Small intestine (tissue), 7 donors: ENCODE measurements at regions not wholly inside any gene's neighbourhood (a gene's known extent, or its start where the extent isn't known, plus 50 kb on each side); places are given as distances from the start of the nearest gene placed in this dataset.

Experiments used
- DNase-seq, 2 donors: peaks; one replicate each; pipeline versions ENCODE4 v3.0.0 to v3.0.0-alpha.2; 2013
- FAIRE-seq: peaks from 2 replicates; lab custom pipeline; 2012; peaks lifted over from hg19 to GRCh38; lab: Jason Lieb, UNC
- H3K27ac ChIP-seq, 3 donors: one replicate each; pipeline ENCODE4 v1.5.1; 2013; ENCODE audit warnings: low read length in 2 of 3, mild to moderate bottlenecking in 2 of 3, control low read depth in 1 of 3, inconsistent platforms in 1 of 3, low read depth in 1 of 3, moderate library complexity in 1 of 3
- H3K27me3 ChIP-seq, 3 donors: one replicate each; pipeline ENCODE4 v1.6.1; 2013; ENCODE audit warnings: low read length in 3 of 3, inconsistent platforms in 1 of 3; ENCODE audit not compliant: control insufficient read depth in 3 of 3, insufficient read depth in 3 of 3
- H3K36me3 ChIP-seq, 3 donors: one replicate each; pipeline ENCODE4 v1.6.1; 2013; ENCODE audit warnings: low read length in 3 of 3, inconsistent platforms in 1 of 3, low read depth in 1 of 3, mild to moderate bottlenecking in 1 of 3, moderate library complexity in 1 of 3; ENCODE audit not compliant: control insufficient read depth in 3 of 3, insufficient read depth in 2 of 3
- H3K4me1 ChIP-seq, 3 donors: one replicate each; pipeline ENCODE4 v1.6.1; 2013; ENCODE audit warnings: low read length in 2 of 3, inconsistent platforms in 1 of 3, low read depth in 1 of 3, mild to moderate bottlenecking in 1 of 3, moderate library complexity in 1 of 3; ENCODE audit not compliant: control insufficient read depth in 3 of 3, insufficient read depth in 2 of 3
- H3K4me3 ChIP-seq, 3 donors: one replicate each; pipeline ENCODE4 v1.5.1; 2013; ENCODE audit warnings: low read length in 3 of 3, control low read depth in 1 of 3, inconsistent platforms in 1 of 3, low read depth in 1 of 3, mild to moderate bottlenecking in 1 of 3, moderate library complexity in 1 of 3
- H3K9me3 ChIP-seq, 2 donors: one replicate each; pipeline ENCODE4 v1.6.1; 2013; ENCODE audit warnings: low read depth in 1 of 2, low read length in 1 of 2; ENCODE audit not compliant: control insufficient read depth in 2 of 2, insufficient read depth in 1 of 2
- WGBS, 3 donors: extraction: QIAGEN DNeasy Blood & Tissue Kit; methylation state at CpG; one replicate each; pipeline ENCODE4 v1.1.7; 2013; 5-methylcytosine and 5-hydroxymethylcytosine counted together
- donor health status: healthy with polysubstance abuse.
- donor health status: control.
- donor health status: control.
- donor health status: Bipolar disorder and iron deficiency.
- donor health status: healthy.

DNA sequence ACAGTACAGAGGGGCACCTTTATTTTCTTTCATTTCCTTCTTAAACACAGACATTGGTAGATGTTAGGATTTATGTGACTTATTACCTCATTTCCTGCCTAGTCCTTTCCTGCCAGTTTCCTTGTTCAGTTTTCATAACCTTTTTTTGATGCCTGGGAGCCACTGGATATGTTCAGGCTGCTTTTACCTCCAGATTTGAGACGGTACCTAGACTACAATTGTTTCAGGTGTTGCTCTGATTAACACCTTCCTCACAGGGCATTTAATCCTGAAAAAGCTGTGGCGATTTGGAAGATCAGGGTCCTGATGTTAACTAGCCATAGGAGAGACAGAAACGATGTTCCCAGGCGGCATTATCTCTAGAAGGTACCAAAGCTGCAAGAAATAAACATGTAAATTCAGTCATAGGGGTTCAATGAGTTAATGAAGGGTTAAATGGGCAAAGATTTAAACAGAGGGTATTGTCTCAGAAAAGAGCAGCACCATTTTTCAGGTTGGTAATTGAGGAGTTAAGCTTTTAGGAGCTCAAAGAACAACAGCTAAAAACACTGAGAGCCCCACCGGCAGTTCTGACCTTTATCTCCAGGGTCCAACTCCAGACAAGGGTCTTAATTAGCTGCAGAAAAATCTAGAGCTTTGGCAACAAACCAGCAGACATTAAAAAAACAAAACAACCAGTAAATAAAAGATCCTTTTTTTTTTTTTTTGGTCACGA, 93.3 kb downstream of the HRH4 start:
- WGBS, 3 donors = 48 to 54% (median 51%) methylated on average over 6 of the region's 6 CpGs
- H3K9me3 ChIP-seq = no peaks in the 10 kb centered on the region
- no peaks in the 10 kb centered on the region for H3K36me3 ChIP-seq
- H3K27ac ChIP-seq = no peak overlapping the region
- no peak for DNase-seq
- FAIRE-seq = no peak
- no peaks in the 10 kb centered on the region for H3K27me3 ChIP-seq
- H3K4me3 ChIP-seq = no peak overlapping the region
- H3K4me1 ChIP-seq = no peaks in the 10 kb centered on the region

DNA sequence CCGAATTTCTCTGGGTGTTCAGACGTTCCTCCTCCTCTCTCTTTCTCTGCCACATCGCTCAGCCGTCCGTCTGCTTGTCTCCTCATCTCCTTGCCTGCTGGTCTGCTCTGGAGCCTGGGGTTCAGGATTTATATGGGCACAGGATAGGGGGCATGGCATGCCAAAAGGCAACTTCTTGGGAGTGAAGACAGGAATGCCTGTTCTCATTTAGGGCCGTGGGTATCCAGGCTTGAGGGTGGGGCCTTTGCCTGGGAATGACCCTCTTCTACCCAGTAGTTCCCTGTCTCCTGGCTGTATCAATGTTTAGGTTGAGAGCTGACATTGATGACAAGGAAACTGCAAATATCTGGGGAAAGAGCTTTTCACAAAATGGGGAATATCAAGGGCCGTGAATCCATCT, 98.0 kb downstream of the HRH4 start:
- FAIRE-seq = no peak
- H3K4me3 ChIP-seq = no peak overlapping the region
- H3K27ac ChIP-seq = no peak overlapping the region
- no peaks in the 10 kb centered on the region for H3K27me3 ChIP-seq
- WGBS, 3 donors = 71 to 81% (median 79%) methylated on average over 7 of the region's 7 CpGs
- DNase-seq = no peak
- H3K36me3 ChIP-seq = no peaks in the 10 kb centered on the region
- H3K9me3 ChIP-seq = no peaks in the 10 kb centered on the region
- H3K4me1 ChIP-seq = no peaks in the 10 kb centered on the region

DNA sequence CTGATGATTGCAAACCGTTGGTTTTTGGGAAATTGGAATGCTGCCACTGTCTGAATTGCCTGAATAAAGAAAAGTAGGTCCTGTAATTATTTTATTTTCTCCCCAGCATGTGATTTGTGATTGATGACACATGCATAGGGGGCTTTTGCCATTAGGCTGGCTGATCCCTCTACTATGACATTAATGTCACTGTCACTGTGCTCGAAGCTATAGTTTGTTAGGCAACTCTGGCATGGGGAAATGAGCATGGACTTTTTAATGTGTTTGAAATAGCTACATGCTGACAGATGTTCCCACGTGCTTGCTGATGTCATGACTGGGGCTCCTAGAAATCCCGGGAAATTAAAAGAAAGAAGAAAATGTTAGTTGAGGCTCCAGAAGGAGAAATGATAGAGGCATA, 99.1 kb downstream of the HRH4 start:
- H3K36me3 ChIP-seq = no peaks in the 10 kb centered on the region
- WGBS, 3 donors = 57 to 64% (median 58%) methylated on average over 4 of the region's 4 CpGs

DNA sequence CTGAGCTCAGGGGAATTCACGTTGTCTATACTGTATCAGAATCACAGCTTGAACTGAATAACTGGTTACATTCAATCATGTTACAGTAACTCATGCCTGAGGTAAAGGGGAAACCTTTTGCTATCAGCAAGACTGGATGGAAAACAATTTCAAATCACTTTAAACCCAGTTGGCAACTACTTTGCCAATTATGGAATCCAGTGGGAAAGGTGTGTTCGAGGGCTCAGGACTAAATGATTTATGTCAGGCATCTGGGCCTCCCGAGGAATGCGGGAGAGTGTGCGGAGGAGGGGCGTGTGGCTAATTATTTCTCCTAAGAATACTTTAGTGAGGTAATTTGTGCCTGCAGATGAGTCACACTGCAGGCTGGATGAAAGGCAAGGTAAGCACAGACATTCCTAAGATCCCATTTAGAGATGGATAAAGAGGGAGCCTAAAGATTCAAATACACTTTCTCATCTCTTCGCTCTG, 100.1 kb downstream of the HRH4 start:
- 19 to 50% (median 31%) methylated on average over 7 of the region's 7 CpGs for WGBS, 3 donors
- no peaks in the 10 kb centered on the region for H3K36me3 ChIP-seq
- peak; percentile 3 to 65 for DNase-seq
- no peak overlapping the region for H3K4me3 ChIP-seq
- FAIRE-seq = no peak
- no peaks in the 10 kb centered on the region for H3K4me1 ChIP-seq
- no peaks in the 10 kb centered on the region for H3K9me3 ChIP-seq
- no peak overlapping the region for H3K27ac ChIP-seq
- no peaks in the 10 kb centered on the region for H3K27me3 ChIP-seq

More for the DNA sequence above, 99.1 kb downstream of the HRH4 start:
- no peak overlapping the region for H3K27ac ChIP-seq
- no peak for FAIRE-seq
- H3K4me1 ChIP-seq = no peaks in the 10 kb centered on the region
- no peaks in the 10 kb centered on the region for H3K9me3 ChIP-seq
- DNase-seq = no peak
- no peak overlapping the region for H3K4me3 ChIP-seq
- H3K27me3 ChIP-seq = no peaks in the 10 kb centered on the region

DNA sequence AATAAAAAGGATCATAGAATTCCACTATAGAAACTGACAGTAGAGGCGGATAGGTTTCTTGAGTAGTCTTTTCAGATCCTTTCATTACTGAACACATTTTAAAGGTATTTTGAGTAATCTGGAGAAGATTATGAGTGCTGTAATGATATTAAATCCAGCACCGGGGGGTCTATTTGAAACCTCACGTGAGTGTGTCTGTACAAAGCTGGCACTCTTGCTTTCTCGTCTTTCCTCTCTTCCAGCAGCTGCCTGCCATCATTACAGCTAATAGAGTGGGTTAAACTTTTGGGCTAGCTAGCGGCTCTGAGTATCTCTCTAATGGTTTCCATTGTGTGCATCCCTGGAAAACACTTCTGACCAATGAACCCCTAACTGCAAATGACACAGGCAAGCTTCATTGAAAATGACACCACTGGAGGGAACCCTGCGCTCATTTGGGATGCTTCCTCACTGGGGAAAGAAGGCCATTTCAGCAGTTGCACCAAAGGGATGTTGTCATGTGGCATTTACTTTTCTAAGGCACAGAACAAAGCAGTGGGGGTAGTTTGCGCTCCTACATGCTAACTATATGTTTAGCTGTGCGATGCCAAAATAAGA, 101.0 kb downstream of the HRH4 start:
- no peaks in the 10 kb centered on the region for H3K36me3 ChIP-seq
- H3K4me1 ChIP-seq = no peaks in the 10 kb centered on the region
- no peak for FAIRE-seq
- 84 to 90% (median 85%) methylated on average over 8 of the region's 8 CpGs for WGBS, 3 donors
- H3K4me3 ChIP-seq = no peak overlapping the region
- DNase-seq = no peak
- H3K27ac ChIP-seq = no peak overlapping the region
- no peaks in the 10 kb centered on the region for H3K27me3 ChIP-seq
- no peaks in the 10 kb centered on the region for H3K9me3 ChIP-seq

DNA sequence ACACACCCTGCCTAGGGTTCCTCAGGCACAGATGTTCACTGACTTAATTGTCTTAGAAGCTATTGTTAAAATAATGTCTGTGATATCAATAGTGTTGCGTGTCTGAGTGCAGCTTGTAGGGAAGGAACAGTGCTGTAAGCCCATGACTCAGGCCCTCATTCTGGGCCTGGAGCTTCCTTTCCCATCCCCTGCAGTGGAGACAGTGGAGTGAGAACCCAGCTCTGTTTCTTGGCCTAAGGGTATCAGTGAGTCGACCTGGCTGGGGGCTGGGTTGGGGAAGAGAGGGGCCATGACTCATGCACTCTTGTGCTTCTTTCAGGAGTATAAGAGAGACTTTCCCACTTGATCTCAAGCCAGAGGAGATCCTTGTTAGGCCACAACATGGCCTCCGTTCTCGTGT, 106.8 kb downstream of the HRH4 start:
- no peak overlapping the region for H3K27ac ChIP-seq
- FAIRE-seq (no peak), DNase-seq (no peak)
- H3K9me3 ChIP-seq = no peaks in the 10 kb centered on the region
- H3K36me3 ChIP-seq = no peaks in the 10 kb centered on the region
- no peaks in the 10 kb centered on the region for H3K4me1 ChIP-seq
- 65 to 76% (median 73%) methylated on average over 4 of the region's 4 CpGs for WGBS, 3 donors
- H3K27me3 ChIP-seq = no peaks in the 10 kb centered on the region
- no peak overlapping the region for H3K4me3 ChIP-seq

DNA sequence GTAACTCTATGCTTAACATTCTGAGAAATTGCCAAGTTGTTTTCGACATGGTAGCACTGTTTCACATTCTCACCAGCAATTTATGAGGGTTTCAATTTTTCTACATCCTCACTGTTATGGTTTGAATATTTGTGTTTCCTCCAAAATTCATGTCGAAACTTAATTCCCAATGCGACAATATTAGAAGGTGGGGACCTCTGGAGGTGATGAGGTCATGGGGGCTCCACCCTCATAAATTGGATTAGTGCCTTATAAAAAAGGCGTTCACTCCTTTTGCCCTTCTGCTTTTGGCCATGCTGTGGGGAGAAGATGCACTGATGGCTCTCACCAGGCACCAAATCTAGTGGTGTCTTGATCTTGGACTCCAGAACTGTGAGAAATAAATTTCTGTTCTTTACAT, 110.3 kb downstream of the HRH4 start:
- DNase-seq = no peak
- Histone ChIP-seq H3K27ac (no peak overlapping the region), H3K36me3 (no peaks in the 10 kb centered on the region), H3K4me1 (no peaks in the 10 kb centered on the region), H3K4me3 (no peak overlapping the region), H3K9me3 (peaks cover 0 to 10% of the 10 kb centered on the region in 2 donors), H3K27me3 (peaks cover 0 to 2% (median 0%) of the 10 kb centered on the region in 3 donors)
- no peak for FAIRE-seq
- 75 to 85% (median 79%) methylated on average over 4 of the region's 4 CpGs for WGBS, 3 donors

DNA sequence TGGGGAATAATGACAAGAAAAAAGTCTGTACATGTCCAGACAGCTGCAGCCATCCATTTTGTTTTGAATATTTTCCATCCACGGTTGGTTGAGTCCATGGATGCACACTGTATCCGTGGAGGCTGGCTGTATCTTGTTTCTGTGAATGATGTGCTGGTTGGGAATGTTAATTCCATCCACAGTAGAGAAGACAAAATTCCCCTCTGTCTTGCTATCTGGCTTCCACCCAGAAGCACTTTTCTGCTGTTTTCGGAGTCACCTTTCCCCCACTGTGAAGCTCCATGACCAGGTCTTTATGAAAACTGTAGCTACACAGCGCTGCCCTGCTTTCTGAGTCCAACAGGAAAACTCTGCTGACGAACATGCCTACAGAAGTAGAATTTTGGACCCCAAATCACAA, 122.3 kb downstream of the HRH4 start:
- no peaks in the 10 kb centered on the region for H3K36me3 ChIP-seq
- H3K27ac ChIP-seq = no peak overlapping the region
- FAIRE-seq = no peak
- no peaks in the 10 kb centered on the region for H3K4me1 ChIP-seq
- WGBS, 3 donors = 74 to 79% (median 76%) methylated on average over 5 of the region's 5 CpGs
- H3K4me3 ChIP-seq = no peak overlapping the region
- peaks cover 0 to 3% (median 3%) of the 10 kb centered on the region in 3 donors for H3K27me3 ChIP-seq
- DNase-seq = no peak
- no peaks in the 10 kb centered on the region for H3K9me3 ChIP-seq
